NCI-H1417 treated with DMSO at 0.1 percent for 48 hours (cell line): ENCODE measurements at regions not wholly inside any gene's neighbourhood (a gene's known extent, or its start where the extent isn't known, plus 50 kb on each side); places are given as distances from the start of the nearest gene placed in this dataset.

ENCODE experiments used
- DNase-seq: peaks from one replicate; lab custom pipeline; 2025; lab: John Stamatoyannopoulos, UW

DNA sequence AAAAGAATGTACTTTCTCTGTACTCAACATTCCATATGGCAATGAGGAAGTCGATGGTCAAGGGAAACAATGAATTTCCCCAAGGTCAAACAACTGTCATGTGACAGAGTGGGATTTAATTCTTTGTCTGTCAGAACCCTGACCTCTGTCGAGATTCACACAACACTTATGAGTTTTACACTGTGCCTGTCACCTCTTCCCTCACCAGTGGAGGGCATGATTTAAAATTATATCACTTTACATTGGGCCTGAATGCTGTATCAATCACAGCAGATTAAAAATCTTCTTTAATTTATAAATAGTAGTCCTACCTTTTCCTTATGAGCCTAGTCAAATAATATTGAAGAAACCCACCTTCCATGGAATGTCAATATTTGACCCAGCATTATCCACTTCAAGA is 276.7 kb downstream of the CDH10 start:
- no peak for DNase-seq

DNA sequence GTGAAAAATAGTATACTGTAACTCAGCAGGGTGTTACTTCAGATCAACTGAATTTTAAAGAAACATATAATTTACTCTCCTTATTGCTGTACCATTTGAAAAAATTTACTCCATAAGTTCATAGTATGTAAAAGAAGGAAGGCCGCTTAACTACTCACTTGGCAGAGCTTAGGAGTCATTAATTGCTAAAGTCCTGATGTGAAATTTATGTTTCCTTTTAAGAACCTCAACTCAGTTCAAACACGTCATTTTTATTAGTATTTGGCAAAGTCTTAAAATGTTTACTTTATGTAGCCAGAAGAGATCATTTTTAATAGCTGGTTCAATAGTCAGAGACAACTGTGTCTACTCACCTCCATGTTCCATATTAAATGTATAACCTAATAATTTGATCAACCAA is 268.6 kb downstream of the CDH10 start:
- DNase-seq: no peak

DNA sequence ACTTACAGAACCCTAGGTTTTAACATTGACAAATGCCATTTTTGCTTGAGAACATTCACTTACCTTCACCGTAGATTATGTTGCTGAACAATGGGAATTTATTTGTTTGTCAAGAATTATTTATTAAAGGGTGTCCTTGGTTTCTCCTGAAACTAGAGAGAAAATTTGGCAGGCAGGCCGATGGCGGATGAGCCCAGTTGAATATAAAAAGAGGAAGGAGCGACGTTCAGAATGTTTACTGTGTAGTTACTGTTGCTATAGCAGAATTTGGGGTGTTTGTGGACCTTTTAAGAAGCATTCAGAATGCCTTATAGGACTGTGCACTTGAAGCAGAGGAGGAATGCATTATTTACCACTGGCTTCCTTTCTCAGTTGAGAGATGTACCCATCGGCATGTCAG is 268.2 kb downstream of the CDH10 start:
- no peak for DNase-seq

DNA sequence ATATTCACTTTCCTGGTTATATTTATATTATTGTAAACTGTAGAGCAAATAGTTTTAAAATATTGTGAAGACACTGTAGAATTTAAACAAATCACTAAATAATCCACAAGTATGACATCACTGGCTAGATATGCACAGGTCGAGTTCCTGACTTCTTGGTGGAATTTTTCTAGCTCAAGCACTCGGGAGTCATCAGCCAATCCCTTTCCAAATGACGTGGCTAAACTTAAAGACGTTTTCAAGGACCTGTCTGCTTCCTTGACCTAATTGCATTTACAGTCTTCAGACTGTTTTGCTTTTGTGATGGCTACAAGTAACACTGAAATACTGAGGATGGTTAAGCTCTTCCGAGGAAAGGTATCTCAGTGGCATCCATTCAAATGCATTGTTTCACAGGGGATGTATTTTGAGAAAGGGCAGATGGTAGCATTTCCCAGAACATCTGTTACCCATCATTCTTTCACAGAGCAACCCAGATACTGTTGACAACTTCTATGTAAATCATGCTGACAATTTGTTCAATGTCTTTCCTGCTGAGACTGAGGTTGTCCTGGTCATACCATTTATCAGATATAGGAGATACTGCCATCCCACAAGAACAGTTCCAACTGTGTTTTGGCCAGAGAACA is 262.8 kb downstream of the CDH10 start:
- no peak for DNase-seq

DNA sequence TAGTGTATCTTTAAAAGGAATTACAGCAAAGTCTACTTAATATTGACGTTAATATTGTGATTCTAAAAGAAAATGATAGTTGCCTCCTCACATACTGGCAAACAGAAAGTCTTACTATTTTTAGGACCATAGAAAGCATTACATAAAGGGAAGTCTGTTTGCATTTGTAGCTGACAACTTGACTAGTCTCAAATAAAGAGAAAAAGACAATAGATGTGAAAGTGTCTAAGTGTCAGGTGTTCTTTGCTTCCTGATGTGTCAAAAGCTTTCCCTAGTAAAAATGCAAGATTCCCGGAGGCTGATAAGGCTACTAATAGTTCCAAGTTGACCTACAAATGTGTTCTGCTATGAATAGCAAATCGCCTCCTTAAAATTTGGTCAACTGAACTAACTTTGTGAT is 259.7 kb downstream of the CDH10 start:
- DNase-seq: no peak

DNA sequence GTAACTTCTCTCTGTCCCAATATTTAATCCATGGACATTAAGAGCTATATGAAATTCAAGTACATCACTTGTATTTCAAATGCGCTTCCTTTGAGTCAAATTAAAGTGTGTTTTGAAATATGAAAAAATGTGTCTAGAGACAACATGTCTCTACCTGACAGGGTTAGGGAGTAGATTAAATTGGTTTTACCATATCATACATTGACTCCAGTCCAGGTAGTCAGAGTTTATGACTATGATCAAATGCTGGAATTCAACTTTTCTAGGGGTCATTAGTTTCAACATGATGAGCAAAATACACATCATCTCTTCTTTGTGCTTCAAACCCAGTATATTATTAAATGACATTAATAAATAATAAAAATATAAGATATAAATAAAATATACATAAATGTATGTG is 259.2 kb downstream of the CDH10 start:
- DNase-seq: no peak

DNA sequence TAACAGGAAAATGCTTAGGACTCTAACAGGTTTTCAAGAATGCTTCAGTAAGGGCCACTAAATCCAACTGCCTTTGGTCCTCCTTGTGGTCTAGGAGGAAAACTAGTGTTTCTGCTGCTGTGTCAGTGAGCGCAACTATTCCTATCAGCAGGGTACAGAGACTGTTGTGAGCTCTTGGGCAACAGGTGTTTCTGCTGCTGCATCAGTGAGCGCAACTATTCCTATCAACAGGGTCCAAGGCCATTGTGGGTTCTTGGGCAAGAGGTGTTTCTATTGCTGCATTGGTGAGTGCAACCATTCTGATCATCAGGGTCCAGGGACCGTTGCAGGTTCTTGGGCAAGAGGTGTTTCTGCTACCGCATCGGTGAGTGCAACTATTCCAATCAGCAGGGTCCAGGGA is 256.3 kb downstream of the CDH10 start:
- no peak for DNase-seq

DNA sequence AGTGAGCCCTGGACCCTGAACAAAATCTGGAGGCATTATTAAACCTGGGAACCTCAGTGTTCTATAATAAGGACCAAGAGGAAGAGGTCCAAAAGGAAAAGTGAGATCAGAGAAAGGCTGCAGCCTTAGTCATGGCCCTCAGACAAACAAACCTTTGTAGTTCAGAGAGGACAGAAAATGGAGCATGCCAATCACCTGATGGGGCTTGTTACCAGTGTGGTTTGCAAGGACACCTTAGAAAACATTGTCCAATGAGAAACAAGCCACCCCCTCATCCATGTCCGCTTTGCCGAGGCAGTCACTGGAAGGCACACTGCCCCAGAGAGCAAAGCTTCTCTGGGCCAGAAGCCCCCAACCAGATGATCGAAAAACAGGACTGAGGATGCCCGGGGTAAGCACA is 254.8 kb downstream of the CDH10 start:
- DNase-seq: no peak

DNA sequence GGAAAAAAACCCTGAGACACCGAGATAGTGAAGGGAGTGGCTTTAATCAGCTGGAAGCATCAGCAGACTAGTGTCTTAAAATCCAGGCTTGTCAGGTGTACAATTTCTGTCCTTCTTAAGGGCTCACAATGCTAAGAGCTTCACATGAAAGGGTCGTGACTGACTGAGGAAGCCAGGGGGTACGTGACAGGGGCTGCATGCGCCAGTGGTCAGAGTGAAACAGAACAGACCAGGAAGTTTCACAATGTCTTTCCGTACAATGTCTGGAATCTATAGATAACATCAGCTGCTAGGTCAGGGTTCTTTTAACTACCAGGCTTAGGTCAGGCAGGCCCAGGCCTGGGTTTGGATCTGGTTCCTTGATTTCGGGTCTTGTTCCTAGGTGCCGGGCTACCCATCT is 253.0 kb downstream of the CDH10 start:
- no peak for DNase-seq

DNA sequence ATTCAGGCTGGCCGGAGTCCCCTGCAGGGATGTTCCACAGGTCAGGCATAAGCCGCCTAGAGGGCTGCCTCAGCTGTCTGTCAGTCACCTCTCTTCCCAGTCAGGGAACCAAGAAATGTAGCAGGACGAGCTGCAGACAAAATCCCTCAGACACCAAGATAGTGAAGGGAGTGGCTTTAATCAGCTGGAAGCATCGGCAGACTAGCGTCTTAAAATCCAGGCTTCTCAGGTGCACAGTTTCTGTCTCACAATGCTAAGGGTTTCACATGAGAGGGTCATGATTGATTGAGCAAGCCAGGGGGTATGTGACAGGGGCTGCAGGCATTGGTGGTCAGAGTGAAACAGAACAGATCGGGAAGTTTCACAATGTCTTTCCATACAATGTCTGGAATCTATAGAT is 247.2 kb downstream of the CDH10 start:
- DNase-seq: no peak

DNA sequence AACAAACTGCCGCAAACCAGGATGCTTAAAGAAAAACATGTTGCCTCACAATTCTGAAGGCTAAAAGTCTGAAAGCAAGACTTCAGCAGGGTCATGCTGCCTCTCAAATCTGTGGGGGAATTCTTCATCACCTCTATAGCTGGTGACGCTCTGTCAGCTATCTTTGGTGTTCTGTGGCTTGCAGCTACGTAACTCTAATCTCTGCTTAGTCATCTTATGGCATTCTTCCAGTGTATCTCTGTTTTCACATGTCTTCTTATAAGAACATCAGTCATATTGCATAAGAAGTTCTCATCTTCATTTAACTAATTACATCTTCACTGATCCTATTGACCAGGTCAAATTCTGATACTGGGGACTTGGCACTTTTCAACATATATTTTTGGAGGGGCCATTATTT is 243.0 kb downstream of the CDH10 start:
- no peak for DNase-seq

DNA sequence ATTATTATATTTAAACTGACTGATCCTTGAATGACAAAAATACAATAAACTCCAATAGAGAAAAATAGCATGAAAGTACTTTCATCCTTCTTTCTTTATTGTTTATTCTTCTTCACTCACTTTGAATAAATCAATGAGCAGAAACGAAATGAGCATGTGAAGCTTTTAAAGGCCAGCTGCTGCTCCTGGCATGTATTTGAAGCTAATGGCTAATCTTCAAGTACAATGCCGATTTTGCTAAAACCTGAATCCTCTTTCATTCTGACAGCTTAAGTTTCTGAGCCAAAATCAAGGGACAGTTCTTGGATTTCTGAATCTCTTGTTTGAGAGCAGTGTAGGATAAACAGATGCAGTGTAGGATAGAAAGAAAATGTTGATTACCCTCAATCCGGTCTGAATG is 237.3 kb downstream of the CDH10 start:
- no peak for DNase-seq

DNA sequence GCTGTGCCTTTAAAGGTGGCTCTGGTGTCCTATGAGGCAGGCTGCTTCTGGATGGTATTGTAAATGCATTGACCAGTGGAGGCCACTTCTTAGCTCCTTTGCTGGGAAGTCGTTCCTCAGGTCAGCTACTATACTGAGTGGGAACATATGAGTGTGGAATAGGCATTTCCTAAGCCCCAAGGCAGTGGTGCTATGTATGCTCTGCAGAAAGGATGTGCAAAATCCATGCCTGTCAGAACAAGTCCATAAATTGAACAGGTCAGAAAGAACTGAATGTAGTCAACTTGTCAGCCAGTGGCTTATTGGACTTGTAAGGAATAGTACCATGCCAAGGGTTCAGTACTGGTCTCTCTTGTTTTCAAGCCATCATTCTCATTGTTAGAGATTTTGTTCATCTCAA is 216.4 kb downstream of the CDH10 start:
- no peak for DNase-seq

DNA sequence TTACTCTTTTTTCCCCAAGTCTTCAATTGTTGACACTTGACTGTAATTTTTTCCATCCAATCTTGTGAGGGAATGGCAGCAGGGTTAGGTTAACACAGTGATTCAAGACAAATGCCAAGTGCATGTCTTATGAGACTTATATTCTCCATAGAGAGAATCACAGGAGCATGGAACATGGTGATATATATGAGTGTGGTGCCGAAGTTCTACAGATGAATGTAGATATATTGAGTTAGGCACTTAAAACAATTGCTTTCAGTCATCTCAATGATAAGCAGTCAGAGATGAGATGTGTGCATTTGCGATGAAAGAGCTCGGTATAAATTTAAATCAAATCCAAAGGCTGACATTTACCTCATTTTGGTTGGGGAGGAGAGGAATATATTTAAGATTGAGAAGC is 211.2 kb downstream of the CDH10 start:
- DNase-seq: no peak
